ENCODE measurements at regions not wholly inside any gene's neighbourhood (a gene's known extent, or its start where the extent isn't known, plus 50 kb on each side); places are given as distances from the start of the nearest gene placed in this dataset.

DNA sequence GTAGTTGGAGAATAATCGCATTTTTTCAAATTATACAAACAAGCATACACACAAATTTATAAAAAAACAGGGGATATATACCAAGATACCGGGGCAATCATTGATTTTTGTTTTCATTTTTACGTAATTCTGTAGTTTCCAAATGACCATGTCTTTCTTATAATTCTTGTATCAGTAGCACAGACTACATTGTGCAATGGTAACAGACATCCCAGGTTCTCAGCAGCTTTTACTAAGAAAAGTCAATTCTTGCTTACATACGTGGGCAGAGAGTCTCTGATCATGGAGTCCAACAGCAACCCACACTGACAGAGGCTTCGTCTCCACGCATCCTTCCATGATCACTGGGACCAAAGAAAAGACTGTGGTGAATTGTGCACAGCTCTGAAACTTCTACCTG is 441.3 kb downstream of the TBL1XR1 start:
- Histone ChIP-seq H3K4me3 (no peak overlapping the region), H3K79me2 (ENCODE audit: control insufficient read depth, insufficient read depth, low read length) (no peaks in the 10 kb centered on the region), H3K27ac (ENCODE audit: extremely low read depth, low read depth, low read length) (no peak overlapping the region), H3K4me1 (replicated peaks in 1 of 2; ENCODE audit: control insufficient read depth in 2 of 2, insufficient read depth in 2 of 2, low read length in 2 of 2) (no peaks in the 10 kb centered on the region), H3K9ac (ENCODE audit: insufficient read depth in 1 of 2, low read depth in 2 of 2, low read length in 2 of 2) (no peak overlapping the region), H3K27me3 (ENCODE audit: control insufficient read depth in 2 of 2, insufficient read depth in 2 of 2, low read length in 2 of 2) (no peaks in the 10 kb centered on the region), H3K9me3 (replicated peaks; ENCODE audit: control insufficient read depth, insufficient read depth, low read depth, low read length) (no peaks in the 10 kb centered on the region), H4K20me1 (replicated peaks; ENCODE audit: control insufficient read depth, insufficient read depth, low read length) (no peaks in the 10 kb centered on the region), H3K4me2 (ENCODE audit: insufficient read depth, low read length) (no peak overlapping the region), H3K9me1 (ENCODE audit: control insufficient read depth, insufficient read depth, low read length) (no peaks in the 10 kb centered on the region), H3K36me3 (ENCODE audit: control insufficient read depth, insufficient read depth, low read length) (no peaks in the 10 kb centered on the region), H2AFZ (ENCODE audit: low read depth, low read length) (no peak overlapping the region)
- in situ Hi-C loops (cut with MboI) (no loop called here), intact Hi-C loops (cut with micrococcal nuclease) (no loop called here)
- no peak for FAIRE-seq
- WGBS (ENCODE audit: insufficient coverage, low coverage, missing lambda C conversion rate) = 0% methylated on average over 6 of the region's 6 CpGs
- no peak for ATAC-seq
- CTCF ChIA-PET (ENCODE audit: low intra/inter-chr PET ratio) = no interaction called here
- DNase-seq (ENCODE audit: extremely low read depth in 1 of 4, low spot score in 3 of 4) = no peak
- TF ChIP-seq U2AF2 (optimal IDR thresholded peaks at IDR 0.05; ENCODE audit: low read depth, low read length) (no peak), CREB5 (CRISPR knock-in tag; IDR thresholded peaks at IDR 0.05) (no peak), KLF16 (IDR thresholded peaks at IDR 0.05) (no peak), ZNF324 (CRISPR knock-in tag; IDR thresholded peaks at IDR 0.05) (no peak), HNRNPUL1 (IDR thresholded peaks at IDR 0.05; ENCODE audit: low read length) (no peak)
- POLR2A ChIA-PET = no interaction called here
- BruUV-seq (replicated peaks) = no TSS peak

- Histone ChIP-seq H3K9ac (ENCODE audit: insufficient read depth in 1 of 2, low read depth in 2 of 2, low read length in 2 of 2) (no peak overlapping the region), H2AFZ (ENCODE audit: low read depth, low read length) (no peak overlapping the region), H3K36me3 (ENCODE audit: control insufficient read depth, insufficient read depth, low read length) (no peaks in the 10 kb centered on the region), H3K4me3 (no peak overlapping the region), H3K27me3 (ENCODE audit: control insufficient read depth in 2 of 2, insufficient read depth in 2 of 2, low read length in 2 of 2) (no peaks in the 10 kb centered on the region), H3K79me2 (ENCODE audit: control insufficient read depth, insufficient read depth, low read length) (no peaks in the 10 kb centered on the region), H4K20me1 (replicated peaks; ENCODE audit: control insufficient read depth, insufficient read depth, low read length) (no peaks in the 10 kb centered on the region), H3K4me1 (replicated peaks in 1 of 2; ENCODE audit: control insufficient read depth in 2 of 2, insufficient read depth in 2 of 2, low read length in 2 of 2) (no peaks in the 10 kb centered on the region), H3K27ac (ENCODE audit: extremely low read depth, low read depth, low read length) (no peak overlapping the region), H3K4me2 (ENCODE audit: insufficient read depth, low read length) (no peak overlapping the region), H3K9me3 (replicated peaks; ENCODE audit: control insufficient read depth, insufficient read depth, low read depth, low read length) (no peaks in the 10 kb centered on the region), H3K9me1 (ENCODE audit: control insufficient read depth, insufficient read depth, low read length) (no peaks in the 10 kb centered on the region)
- DNase-seq (ENCODE audit: extremely low read depth in 1 of 4, low spot score in 3 of 4) (no peak), ATAC-seq (no peak), FAIRE-seq (no peak)
- CTCF ChIA-PET (ENCODE audit: low intra/inter-chr PET ratio) = no interaction called here
- WGBS (ENCODE audit: insufficient coverage, low coverage, missing lambda C conversion rate) = 0% methylated on average over 1 of the region's 1 CpG
- in situ Hi-C loops (cut with MboI) (no loop called here), intact Hi-C loops (cut with micrococcal nuclease) (no loop called here)
- POLR2A ChIA-PET = no interaction called here
- BruUV-seq (replicated peaks) = no TSS peak
- TF ChIP-seq SNRNP70 (optimal IDR thresholded peaks at IDR 0.05; ENCODE audit: low read depth, low read length) (no peak), POLR2A (conservative IDR thresholded peaks at IDR 0.05) (no peak), ZNF197 (CRISPR knock-in tag; IDR thresholded peaks at IDR 0.05; ENCODE audit: low read depth) (no peak), ZNF217 (CRISPR knock-in tag; IDR thresholded peaks at IDR 0.05) (no peak), CBFA2T3 (IDR thresholded peaks at IDR 0.05) (no peak)
- TF ChIP-seq, protein P1, sequence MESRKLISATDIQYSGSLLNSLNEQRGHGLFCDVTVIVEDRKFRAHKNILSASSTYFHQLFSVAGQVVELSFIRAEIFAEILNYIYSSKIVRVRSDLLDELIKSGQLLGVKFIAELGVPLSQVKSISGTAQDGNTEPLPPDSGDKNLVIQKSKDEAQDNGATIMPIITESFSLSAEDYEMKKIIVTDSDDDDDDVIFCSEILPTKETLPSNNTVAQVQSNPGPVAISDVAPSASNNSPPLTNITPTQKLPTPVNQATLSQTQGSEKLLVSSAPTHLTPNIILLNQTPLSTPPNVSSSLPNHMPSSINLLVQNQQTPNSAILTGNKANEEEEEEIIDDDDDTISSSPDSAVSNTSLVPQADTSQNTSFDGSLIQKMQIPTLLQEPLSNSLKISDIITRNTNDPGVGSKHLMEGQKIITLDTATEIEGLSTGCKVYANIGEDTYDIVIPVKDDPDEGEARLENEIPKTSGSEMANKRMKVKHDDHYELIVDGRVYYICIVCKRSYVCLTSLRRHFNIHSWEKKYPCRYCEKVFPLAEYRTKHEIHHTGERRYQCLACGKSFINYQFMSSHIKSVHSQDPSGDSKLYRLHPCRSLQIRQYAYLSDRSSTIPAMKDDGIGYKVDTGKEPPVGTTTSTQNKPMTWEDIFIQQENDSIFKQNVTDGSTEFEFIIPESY (CRISPR knock-in tag; IDR thresholded peaks at IDR 0.05) = no peak
- TF ChIP-seq, protein P2, sequence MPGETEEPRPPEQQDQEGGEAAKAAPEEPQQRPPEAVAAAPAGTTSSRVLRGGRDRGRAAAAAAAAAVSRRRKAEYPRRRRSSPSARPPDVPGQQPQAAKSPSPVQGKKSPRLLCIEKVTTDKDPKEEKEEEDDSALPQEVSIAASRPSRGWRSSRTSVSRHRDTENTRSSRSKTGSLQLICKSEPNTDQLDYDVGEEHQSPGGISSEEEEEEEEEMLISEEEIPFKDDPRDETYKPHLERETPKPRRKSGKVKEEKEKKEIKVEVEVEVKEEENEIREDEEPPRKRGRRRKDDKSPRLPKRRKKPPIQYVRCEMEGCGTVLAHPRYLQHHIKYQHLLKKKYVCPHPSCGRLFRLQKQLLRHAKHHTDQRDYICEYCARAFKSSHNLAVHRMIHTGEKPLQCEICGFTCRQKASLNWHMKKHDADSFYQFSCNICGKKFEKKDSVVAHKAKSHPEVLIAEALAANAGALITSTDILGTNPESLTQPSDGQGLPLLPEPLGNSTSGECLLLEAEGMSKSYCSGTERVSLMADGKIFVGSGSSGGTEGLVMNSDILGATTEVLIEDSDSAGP (CRISPR knock-in tag; IDR thresholded peaks at IDR 0.05) = no peak
Measured at GRCh38 chr3:176755552-176755951, 441.7 kb downstream of the TBL1XR1 start.

Measured in K562 (cell line).